IMR-90 (cell line): ENCODE measurements at regions not wholly inside any gene's neighbourhood (a gene's known extent, or its start where the extent isn't known, plus 50 kb on each side); places are given as distances from the start of the nearest gene placed in this dataset.
A peak's percentile ranks its signal among the peaks of the same experiment; 100 is the strongest.

Source experiments
- ATAC-seq: fragments of 200-7000 bp; cut with Tn5 transposase; 2 replicates; pipeline ENCODE4 v1.9.1; 2020; ENCODE audit warnings: low read depth, mild to moderate bottlenecking, moderate library complexity
- BruUV-seq: library from RNA; stranded (reverse); fragments of 400-500 nt; replicated peaks from 2 replicates; lab custom pipeline; 2021; lab: Mats Ljungman, UMichigan
- CTCF ChIA-PET: fragments of 300-600 bp; formaldehyde crosslinking; extraction: SDS; loops from one replicate; lab custom pipeline; 2021; ENCODE audit warnings: antibody characterized with exemption; lab: Yijun Ruan, JAX
- POLR2A ChIA-PET: fragments of 300-600 bp; sonication (Branson Sonifier 250); formaldehyde crosslinking; loops from one replicate; lab custom pipeline; 2022; ENCODE audit warnings: antibody characterized with exemption; ENCODE audit not compliant: unreplicated experiment; lab: Charles Lee
- DNase-seq: peaks from one replicate; pipeline ENCODE4 v3.0.0; 2013
- H2AFZ ChIP-seq: replicated peaks from 2 replicates; pipeline ENCODE3; 2013; ENCODE audit warnings: low read length, mild to moderate bottlenecking; ENCODE audit not compliant: poor library complexity
- H2AK5ac ChIP-seq: 2 replicates; pipeline ENCODE4 v1.6.1; 2013; ENCODE audit warnings: low read depth, low read length, inconsistent platforms
- H2AK9ac ChIP-seq: replicated peaks from 2 replicates; pipeline ENCODE3; 2013; ENCODE audit warnings: mild to moderate bottlenecking, low read depth, low read length, moderate library complexity; ENCODE audit not compliant: poor library complexity
- H2BK120ac ChIP-seq: 2 replicates; pipeline ENCODE4 v1.6.1; 2013; ENCODE audit warnings: low read depth, low read length, inconsistent platforms
- H2BK15ac ChIP-seq: 3 replicates; pipeline ENCODE4 v1.6.1; 2013; ENCODE audit warnings: low read depth, low read length, inconsistent platforms
- H2BK20ac ChIP-seq: 2 replicates; pipeline ENCODE4 v1.6.1; 2013; ENCODE audit warnings: low read depth, mild to moderate bottlenecking, inconsistent platforms, low read length, moderate library complexity
- H2BK5ac ChIP-seq: 2 replicates; pipeline ENCODE4 v1.6.1; 2013; ENCODE audit warnings: mild to moderate bottlenecking, low read depth, low read length, inconsistent platforms; ENCODE audit not compliant: poor library complexity, severe bottlenecking
- H3K14ac ChIP-seq: replicated peaks from 2 replicates; pipeline ENCODE4 v1.6.1; 2013; ENCODE audit warnings: low read depth, low read length, inconsistent platforms
- H3K18ac ChIP-seq: 2 replicates; pipeline ENCODE4 v1.6.1; 2013; ENCODE audit warnings: low read depth, low read length, control low read depth
- H3K23ac ChIP-seq: 2 replicates; pipeline ENCODE4 v1.6.1; 2013; ENCODE audit warnings: low read depth, low read length, inconsistent platforms
- H3K27ac ChIP-seq: 2 replicates; pipeline ENCODE4 v1.5.1; 2013; ENCODE audit warnings: mild to moderate bottlenecking, control low read depth, low read length; ENCODE audit not compliant: insufficient read depth
- H3K27me3 ChIP-seq: 2 replicates; pipeline ENCODE4 v1.6.1; 2013; ENCODE audit warnings: low read length; ENCODE audit not compliant: control insufficient read depth, insufficient read depth
- H3K36me3 ChIP-seq: 2 replicates; pipeline ENCODE4 v1.6.1; 2013; ENCODE audit warnings: low read length, mixed read lengths; ENCODE audit not compliant: control insufficient read depth, insufficient read depth
- H3K4ac ChIP-seq: 2 replicates; pipeline ENCODE4 v1.6.1; 2013; ENCODE audit warnings: low read depth, low read length, inconsistent platforms
- H3K4me1 ChIP-seq: 2 replicates; pipeline ENCODE4 v1.6.1; 2013; ENCODE audit warnings: low read length, mixed read lengths; ENCODE audit not compliant: control insufficient read depth, insufficient read depth
- H3K4me2 ChIP-seq: 2 replicates; pipeline ENCODE4 v1.6.1; 2013; ENCODE audit warnings: low read depth, mild to moderate bottlenecking, control low read depth, low read length, moderate library complexity
- H3K4me3 ChIP-seq: 2 replicates; pipeline ENCODE4 v1.5.1; 2013; ENCODE audit warnings: low read depth, mild to moderate bottlenecking, control low read depth, low read length, moderate library complexity; ENCODE audit not compliant: insufficient read depth
- H3K56ac ChIP-seq: 2 replicates; pipeline ENCODE4 v1.6.1; 2013; ENCODE audit warnings: low read length, inconsistent platforms; ENCODE audit not compliant: insufficient read depth; ENCODE audit errors: extremely low read depth
- H3K79me1 ChIP-seq, 2 experiments: 2 replicates each; pipeline ENCODE4 v1.6.1; 2013; ENCODE audit warnings: low read length in 2 of 2, inconsistent platforms in 1 of 2, low read depth in 1 of 2
- H3K9ac ChIP-seq: 2 replicates; pipeline ENCODE4 v1.6.1; 2013; ENCODE audit warnings: low read depth, low read length, control low read depth
- H3K9me1 ChIP-seq: 2 replicates; pipeline ENCODE4 v1.6.1; 2013; ENCODE audit warnings: low read length, inconsistent platforms; ENCODE audit not compliant: insufficient read depth
- H3K9me3 ChIP-seq: 2 replicates; pipeline ENCODE4 v1.6.1; 2013; ENCODE audit warnings: low read length; ENCODE audit not compliant: control insufficient read depth, insufficient read depth
- H4K20me1 ChIP-seq: 2 replicates; pipeline ENCODE4 v1.6.1; 2013; ENCODE audit warnings: low read length, inconsistent platforms; ENCODE audit not compliant: insufficient read depth
- H4K5ac ChIP-seq: 2 replicates; pipeline ENCODE4 v1.6.1; 2013; ENCODE audit warnings: mild to moderate bottlenecking, low read depth, low read length, control low read depth
- H4K8ac ChIP-seq, 2 experiments: 2 replicates each; pipeline ENCODE4 v1.6.1; 2013; ENCODE audit warnings: low read depth in 2 of 2, low read length in 2 of 2, control low read depth in 1 of 2, inconsistent platforms in 1 of 2
- H4K91ac ChIP-seq: 2 replicates; pipeline ENCODE4 v1.6.1; 2013; ENCODE audit warnings: low read depth, low read length, inconsistent platforms; ENCODE audit not compliant: insufficient read depth
- CEBPB ChIP-seq: IDR thresholded peaks from 2 replicates; pipeline ENCODE4 v1.6.1; 2012; ENCODE audit warnings: low read depth, low read length, improper control_type of control experiment
- CTCF ChIP-seq: conservative IDR thresholded peaks from 2 replicates; pipeline ENCODE4 v1.5.1; 2012; ENCODE audit warnings: mild to moderate bottlenecking, low read depth, low read length, improper control_type of control experiment
- ELK1 ChIP-seq: fragments of 150-350 bp; IDR thresholded peaks from 2 replicates; pipeline ENCODE4 v1.6.1; 2016; ENCODE audit warnings: low read depth, mild to moderate bottlenecking, low read length, moderate library complexity, borderline replicate concordance
- FOS ChIP-seq: fragments of 150-350 bp; IDR thresholded peaks from 2 replicates; pipeline ENCODE4 v1.6.1; 2016; ENCODE audit warnings: low read depth, low read length
- MAFK ChIP-seq: IDR thresholded peaks from 2 replicates; pipeline ENCODE4 v1.6.1; 2012; ENCODE audit warnings: low read depth, low read length, improper control_type of control experiment
- MAZ ChIP-seq: IDR thresholded peaks from 2 replicates; pipeline ENCODE4 v1.6.1; 2012; ENCODE audit warnings: low read depth, mild to moderate bottlenecking, low read length, improper control_type of control experiment, moderate library complexity, borderline replicate concordance
- MXI1 ChIP-seq: IDR thresholded peaks from 2 replicates; pipeline ENCODE4 v1.6.1; 2012; ENCODE audit warnings: low read depth, mild to moderate bottlenecking, low read length, moderate library complexity, borderline replicate concordance
- NFE2L2 ChIP-seq: fragments of 150-350 bp; IDR thresholded peaks from 2 replicates; pipeline ENCODE4 v1.6.1; 2016; ENCODE audit warnings: low read depth, mild to moderate bottlenecking, low read length
- POLR2A ChIP-seq: IDR thresholded peaks from 2 replicates; pipeline ENCODE4 v1.6.1; 2012; ENCODE audit warnings: mild to moderate bottlenecking, low read depth, low read length
- RCOR1 ChIP-seq: IDR thresholded peaks from 2 replicates; pipeline ENCODE4 v1.6.1; 2012; ENCODE audit warnings: mild to moderate bottlenecking, low read length, improper control_type of control experiment; ENCODE audit not compliant: insufficient replicate concordance
- RFX5 ChIP-seq: IDR thresholded peaks from 2 replicates; pipeline ENCODE4 v1.8.0; 2012; ENCODE audit warnings: low read depth, mild to moderate bottlenecking, low read length, moderate library complexity
- SMC3 ChIP-seq: fragments of 150-350 bp; IDR thresholded peaks from 2 replicates; pipeline ENCODE4 v1.6.1; 2016; ENCODE audit warnings: low read depth, mild to moderate bottlenecking, antibody characterized with exemption, low read length, moderate library complexity
- WGBS, 2 experiments: methylation state at CpG; one replicate each; pipeline versions ENCODE4 v1.1.5 to v1.1.7; 2013; ENCODE audit warnings: missing lambda C conversion rate in 2 of 2; ENCODE audit not compliant: insufficient read length in 1 of 2; ENCODE audit errors: extremely low coverage in 2 of 2; 5-methylcytosine and 5-hydroxymethylcytosine counted together
- dilution Hi-C: fragments of 300-500 bp; cut with HindIII; formaldehyde crosslinking; loops from one replicate; pipeline ENCODE4 v1.14.3; 2018; ENCODE audit warnings: low sequenced_read_pairs; ENCODE audit not compliant: unreplicated experiment
- in situ Hi-C: fragments of 300-500 bp; cut with MboI; formaldehyde crosslinking; loops from 3 replicates; pipeline ENCODE4 v1.14.3; 2019; ENCODE audit warnings: low sequenced_read_pairs, inconsistent platforms, mixed read lengths
- intact Hi-C: fragments of 100-400 bp; cut with micrococcal nuclease; formaldehyde crosslinking; loops from 2 replicates; pipeline ENCODE4 v1.10.0; 2022
- TF ChIP-seq, protein P1 (sequence below): fragments of 150-350 bp; IDR thresholded peaks from 2 replicates; pipeline ENCODE4 v1.6.1; 2017; ENCODE audit warnings: mild to moderate bottlenecking, antibody characterized with exemption, low read length, low read depth

DNA sequence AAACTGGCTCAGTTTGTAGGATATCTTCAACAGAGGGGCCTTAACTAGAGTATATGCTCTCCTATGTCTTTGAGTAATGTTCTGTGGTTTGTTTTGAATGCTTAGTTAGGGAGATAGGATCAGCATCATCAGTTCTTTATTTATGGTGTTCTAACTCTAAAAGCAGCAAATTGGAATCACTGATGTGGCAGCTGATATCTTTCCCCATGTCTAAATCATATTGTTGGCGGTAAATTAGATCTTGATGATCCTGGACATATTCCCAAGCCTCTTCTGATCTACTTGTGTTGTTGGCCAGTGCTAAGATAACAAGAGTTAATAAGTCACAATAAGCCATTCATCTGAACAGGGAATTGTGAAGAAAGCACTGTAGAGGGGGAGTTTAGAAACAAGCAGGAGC, 332.4 kb upstream of the DAB2 start:
- no peak overlapping the region for H3K56ac ChIP-seq
- no peak overlapping the region for H3K23ac ChIP-seq
- peak overlapping the region; percentile 60 for H2BK20ac ChIP-seq
- peak overlapping the region; percentile 23; the same call in 1 of the 2 replicates for H2AK5ac ChIP-seq
- peaks cover 5% of the 10 kb centered on the region; the same call in 1 of the 2 replicates for H3K4me1 ChIP-seq
- no peak for DNase-seq
- no peak overlapping the region for H3K4me3 ChIP-seq
- peak overlapping the region; percentile 96; the same call in 2 of the 3 replicates for H2BK15ac ChIP-seq
- no peaks in the 10 kb centered on the region for H4K20me1 ChIP-seq
- H3K9ac ChIP-seq, result no peak overlapping the region
- no peak overlapping the region for H2BK5ac ChIP-seq
- peak overlapping the region; percentile 2 for H3K18ac ChIP-seq
- peaks cover 6% of the 10 kb centered on the region; the same call in 1 of the 2 replicates for H3K9me1 ChIP-seq
- no peak for TF ChIP-seq CEBPB
- TF ChIP-seq MXI1, result no peak
- no peak for TF ChIP-seq ELK1
- TF ChIP-seq, protein P1, sequence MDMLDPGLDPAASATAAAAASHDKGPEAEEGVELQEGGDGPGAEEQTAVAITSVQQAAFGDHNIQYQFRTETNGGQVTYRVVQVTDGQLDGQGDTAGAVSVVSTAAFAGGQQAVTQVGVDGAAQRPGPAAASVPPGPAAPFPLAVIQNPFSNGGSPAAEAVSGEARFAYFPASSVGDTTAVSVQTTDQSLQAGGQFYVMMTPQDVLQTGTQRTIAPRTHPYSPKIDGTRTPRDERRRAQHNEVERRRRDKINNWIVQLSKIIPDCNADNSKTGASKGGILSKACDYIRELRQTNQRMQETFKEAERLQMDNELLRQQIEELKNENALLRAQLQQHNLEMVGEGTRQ, result no peak
- TF ChIP-seq RCOR1, result no peak
- TF ChIP-seq SMC3, result no peak
- TF ChIP-seq RFX5, result no peak
- no peak for TF ChIP-seq NFE2L2
- no peak for TF ChIP-seq FOS
- no peak for TF ChIP-seq POLR2A
- TF ChIP-seq MAZ, result no peak
- TF ChIP-seq CTCF, result no peak
- no peak for TF ChIP-seq MAFK
- no CpG with 5 or more reads among the region's 1 CpG for WGBS, 2 experiments
- no peak overlapping the region for H3K4me2 ChIP-seq
- ChIA-PET POLR2A (no interaction called here), CTCF (no interaction called here)
- BruUV-seq, result no TSS peak
- no peak overlapping the region for H4K5ac ChIP-seq
- no peak overlapping the region for H4K91ac ChIP-seq
- no peak overlapping the region for H3K4ac ChIP-seq
- no peaks in the 10 kb centered on the region for H3K27me3 ChIP-seq
- no peak overlapping the region; a peak in 1 of 4 replicates for H4K8ac ChIP-seq
- no peaks in the 10 kb centered on the region for H3K36me3 ChIP-seq
- intact Hi-C loops (no loop called here), dilution Hi-C loops (no loop called here), in situ Hi-C loops (loop anchor here (25.0 kb wide), 1 partner anchor 370 kb away; no protein-coding TSS in a partner anchor)
- no peak overlapping the region for H2AFZ ChIP-seq
- no peak overlapping the region for H2AK9ac ChIP-seq
- peak overlapping the region; percentile 48; the same call in 1 of the 2 replicates for H2BK120ac ChIP-seq
- no peaks in the 10 kb centered on the region for H3K9me3 ChIP-seq
- H3K14ac ChIP-seq, result 0 out of 2 replicates have a peak overlapping the region, but pooled peaks have one; percentile 16
- no peak overlapping the region for H3K27ac ChIP-seq
- ATAC-seq, result no peak
- no peaks in the 10 kb centered on the region for H3K79me1 ChIP-seq
